ENCODE measurements at regions not wholly inside any gene's neighbourhood (a gene's known extent, or its start where the extent isn't known, plus 50 kb on each side); places are given as distances from the start of the nearest gene placed in this dataset.
"Not testable (repeated sequence)": the region's sequence is repeated elsewhere in the genome, so short reads cannot be mapped to it uniquely, and the experiment has no call there.

DNA sequence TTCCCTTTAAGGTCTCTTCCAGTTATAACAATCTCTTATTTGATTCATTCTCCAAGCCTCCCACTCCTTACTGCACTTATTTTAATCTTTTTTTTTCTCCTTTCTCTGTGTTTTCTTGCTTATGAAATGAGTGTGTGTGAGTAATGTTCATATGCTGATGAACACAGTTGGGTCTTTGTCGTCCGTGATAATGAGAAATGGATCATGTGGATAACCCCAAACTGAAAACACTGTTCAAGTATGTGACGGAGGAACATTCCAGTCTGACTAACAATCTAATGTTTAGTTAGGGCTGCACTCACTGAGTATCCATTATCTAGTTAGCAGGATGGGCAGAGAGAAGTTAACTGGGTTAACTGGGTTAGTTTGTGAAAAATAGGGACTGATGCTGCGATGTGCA, 253.1 kb upstream of the DUSP10 start:
- no peak for DNase-seq (ENCODE audit: low spot score)

DNA sequence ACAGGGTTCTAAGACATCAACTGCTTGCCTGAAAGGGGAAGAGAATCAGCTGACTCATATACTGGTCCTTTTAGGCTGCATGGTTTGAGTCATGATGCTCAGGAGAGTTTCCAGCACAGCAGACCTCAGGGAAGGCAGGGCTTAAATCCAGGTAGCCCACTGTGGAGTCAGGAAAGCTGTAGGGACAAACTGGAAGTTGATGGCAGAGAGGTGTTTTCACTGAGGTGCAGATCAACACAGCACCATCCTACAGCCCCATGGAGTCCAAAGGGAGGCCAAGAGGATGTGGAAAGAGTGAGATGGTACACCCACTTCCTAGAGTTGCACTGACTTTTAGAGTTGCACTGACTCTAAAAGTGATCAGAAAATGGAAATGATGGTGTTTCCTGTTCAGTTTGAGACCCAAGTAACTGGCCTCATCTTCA, 252.4 kb upstream of the DUSP10 start:
- DNase-seq (ENCODE audit: low spot score): no peak

DNA sequence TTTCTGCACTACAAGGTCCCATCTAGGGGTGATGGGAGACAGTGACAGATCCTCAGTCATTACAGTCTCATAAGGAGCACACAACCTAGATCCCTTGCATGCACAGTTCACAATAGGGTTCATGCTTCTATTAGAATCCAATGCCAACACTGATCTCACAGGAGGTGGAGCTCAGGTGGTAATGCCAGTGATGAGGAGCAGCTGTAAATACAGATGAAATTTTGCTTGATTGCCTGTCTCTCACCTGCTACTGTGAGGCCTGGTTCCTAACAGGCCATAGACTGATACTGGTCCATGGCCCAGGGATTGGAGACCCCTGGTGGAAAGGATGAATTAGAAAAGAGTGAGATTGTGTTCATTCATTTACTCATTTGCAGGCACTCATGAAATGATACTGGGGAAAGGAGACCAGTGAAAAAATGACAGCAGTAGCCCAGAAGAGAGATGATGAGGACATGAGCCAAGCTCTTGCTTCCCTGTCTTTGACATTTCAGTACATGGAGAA, 251.6 kb upstream of the DUSP10 start:
- DNase-seq (ENCODE audit: low spot score): no peak

DNA sequence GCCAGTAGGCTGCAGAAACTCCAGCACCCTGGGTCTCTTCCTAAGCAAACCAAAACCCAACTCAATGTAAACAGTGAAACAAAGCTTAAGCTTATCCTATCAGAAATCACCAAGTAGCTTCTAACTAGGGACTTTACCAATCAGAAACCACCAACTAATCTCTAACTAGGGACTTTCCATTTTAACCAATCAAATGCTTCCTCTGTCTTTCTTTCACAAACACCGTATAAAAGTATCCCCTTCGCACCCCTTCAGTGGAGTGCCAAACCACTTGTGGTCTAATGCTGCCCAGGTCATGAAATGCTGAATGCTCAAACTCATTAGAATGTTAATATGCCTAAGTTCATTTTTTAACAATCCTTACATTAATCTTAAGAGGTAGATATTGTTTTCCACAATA, 250.5 kb upstream of the DUSP10 start:
- no peak for DNase-seq (ENCODE audit: low spot score)

DNA sequence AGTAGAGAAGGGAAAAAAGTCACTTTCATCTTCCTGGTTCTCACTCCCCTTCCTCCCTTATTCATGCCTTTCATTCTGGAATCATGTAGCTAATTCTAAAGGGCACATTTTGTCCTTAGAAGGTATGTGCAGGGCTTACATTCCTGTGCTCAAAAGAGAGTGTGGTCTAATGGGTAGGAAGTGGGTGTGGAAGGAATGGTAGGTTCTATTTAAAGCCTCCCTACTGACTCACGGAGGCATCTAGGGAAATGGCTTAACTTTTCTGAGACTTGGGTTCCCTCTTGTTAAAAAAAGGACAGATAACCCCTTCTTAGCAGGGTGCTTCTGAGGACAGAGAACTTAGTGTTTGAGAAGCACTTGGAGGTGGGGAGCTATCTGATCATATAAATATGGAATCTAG, 249.3 kb upstream of the DUSP10 start:
- no peak for DNase-seq (ENCODE audit: low spot score)

DNA sequence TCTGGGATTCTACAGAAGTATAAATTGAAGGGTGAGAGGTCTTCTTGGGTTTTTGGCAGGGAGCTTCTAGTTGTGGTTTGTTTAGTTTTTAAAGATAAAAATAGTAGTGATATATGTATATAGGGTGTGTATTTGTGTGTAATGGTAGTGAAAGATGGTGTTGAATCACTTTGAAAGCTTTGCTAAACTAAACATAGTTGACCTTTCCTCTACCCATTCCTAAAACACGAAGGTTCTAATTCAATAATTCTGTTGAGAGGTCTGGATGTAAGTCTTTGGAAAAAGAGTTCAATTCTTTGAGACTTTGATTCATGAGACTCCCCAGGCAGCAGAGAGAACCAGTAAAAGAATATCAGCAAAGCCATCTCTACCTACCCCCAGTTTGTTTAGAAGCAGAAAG, 247.9 kb upstream of the DUSP10 start:
- DNase-seq (ENCODE audit: low spot score): no peak

DNA sequence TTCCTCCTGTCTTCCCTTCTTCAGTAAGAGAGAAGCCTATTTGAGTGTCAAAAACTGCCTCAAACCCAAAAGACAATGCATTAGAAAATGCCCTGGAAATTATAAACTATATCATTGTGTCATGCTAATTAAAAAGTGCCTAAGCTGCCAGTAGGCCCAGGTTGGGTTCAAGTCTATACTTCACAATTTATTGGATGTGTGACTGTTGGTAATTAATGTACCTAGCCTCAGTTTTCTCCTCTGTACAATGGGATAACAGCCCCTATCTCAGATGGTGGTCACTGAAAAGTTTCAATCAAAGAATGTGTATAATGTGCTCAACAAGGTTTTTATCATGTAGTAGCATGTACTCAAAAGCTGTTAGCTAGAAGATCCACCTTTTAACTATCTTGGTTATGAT, 246.9 kb upstream of the DUSP10 start:
- DNase-seq (ENCODE audit: low spot score): no peak

DNA sequence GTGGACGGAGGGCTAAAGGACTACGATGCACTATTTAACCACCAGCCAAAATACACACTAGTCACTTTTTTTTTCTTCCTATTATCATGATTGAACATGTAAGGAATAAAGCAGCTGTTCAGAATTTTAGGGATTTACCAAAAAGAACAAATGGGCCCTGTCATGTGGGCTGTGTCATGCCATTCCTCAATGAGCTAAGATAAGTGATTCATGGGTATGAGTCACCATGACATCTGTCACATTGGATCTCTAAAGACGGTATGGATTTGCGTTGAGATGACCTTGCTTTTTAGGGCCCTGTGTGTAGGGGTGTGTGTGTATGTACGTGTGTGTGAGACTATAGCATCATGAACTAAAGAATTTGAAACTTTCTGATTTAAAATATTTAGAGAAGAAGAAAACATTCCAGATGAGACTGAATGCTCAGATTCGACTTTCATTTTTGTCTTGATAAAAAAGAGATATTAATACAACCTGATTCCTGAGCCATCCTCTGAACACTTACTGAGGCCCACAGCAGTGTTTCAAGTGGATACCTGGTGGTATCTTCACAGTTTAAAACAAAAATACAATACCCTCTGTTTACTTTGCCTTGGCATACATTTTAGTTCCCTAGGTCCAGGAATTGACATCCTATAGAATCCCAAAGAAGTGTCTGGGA, 246.1 kb upstream of the DUSP10 start:
- DNase-seq (ENCODE audit: low spot score): no peak

DNA sequence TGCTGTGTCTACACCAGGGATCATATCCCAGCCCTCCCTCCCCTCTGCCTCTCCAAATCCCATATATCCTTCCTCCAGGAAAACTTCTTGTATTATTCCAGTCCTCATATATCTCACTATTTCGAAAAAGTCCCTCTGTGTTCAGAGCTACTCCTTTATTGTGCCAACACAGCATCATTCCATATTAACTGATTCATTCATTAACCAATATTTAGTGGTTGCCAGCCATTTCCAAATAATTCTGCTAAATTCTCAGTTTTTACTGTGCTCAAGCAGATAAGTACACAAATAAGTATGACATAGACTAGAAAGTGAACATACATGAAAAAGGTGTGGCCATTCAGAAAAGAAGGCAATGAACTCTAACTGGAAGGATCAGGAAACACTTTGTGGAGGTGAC, 241.6 kb upstream of the DUSP10 start:
- DNase-seq (ENCODE audit: low spot score): no peak

DNA sequence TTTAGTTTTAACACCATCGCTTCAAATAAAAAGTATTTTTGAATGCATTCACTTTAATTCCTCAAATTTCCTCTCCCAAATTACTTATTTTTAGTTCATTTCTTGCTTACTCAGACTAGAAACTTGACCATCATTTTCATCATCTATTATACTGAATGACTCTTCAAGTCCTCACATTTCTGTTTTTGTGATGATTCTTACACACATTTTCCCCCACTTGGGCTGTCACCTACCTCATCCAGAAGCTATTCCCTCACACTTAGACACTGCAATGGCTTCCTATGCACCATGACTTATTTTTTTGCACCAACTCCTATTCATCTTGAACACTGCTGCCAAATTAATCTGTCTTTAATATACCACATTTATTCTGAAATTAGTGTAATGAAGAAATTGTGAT, 239.6 kb upstream of the DUSP10 start:
- DNase-seq (ENCODE audit: low spot score): no peak

DNA sequence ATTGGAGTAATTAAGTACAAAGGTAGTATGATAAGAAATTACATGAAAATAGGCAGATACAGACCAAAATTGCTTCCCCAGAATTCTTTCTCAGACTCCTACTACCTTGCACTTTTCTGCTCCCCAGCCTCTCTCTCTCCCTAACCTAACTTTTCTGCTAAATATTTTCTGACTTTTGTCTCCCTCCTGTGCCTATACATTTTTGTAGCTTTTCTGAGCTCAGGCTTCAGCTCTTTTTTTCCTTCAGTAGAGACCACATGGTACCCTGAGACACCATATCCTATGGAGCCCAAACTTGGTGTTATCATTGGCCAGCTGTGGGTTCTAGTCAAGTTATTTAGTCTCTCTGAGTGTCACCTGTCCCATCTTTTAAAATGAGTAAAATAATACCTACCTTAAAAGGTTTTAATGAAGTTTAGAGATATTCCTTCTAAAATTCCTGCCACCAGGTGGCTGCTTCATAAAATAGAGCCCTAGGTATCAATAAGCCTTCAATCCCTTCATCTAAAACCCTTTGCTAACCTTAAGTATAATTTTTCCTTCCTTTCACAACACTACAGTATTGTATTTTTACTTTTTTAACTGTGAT, 237.6 kb upstream of the DUSP10 start:
- no peak for DNase-seq (ENCODE audit: low spot score)

DNA sequence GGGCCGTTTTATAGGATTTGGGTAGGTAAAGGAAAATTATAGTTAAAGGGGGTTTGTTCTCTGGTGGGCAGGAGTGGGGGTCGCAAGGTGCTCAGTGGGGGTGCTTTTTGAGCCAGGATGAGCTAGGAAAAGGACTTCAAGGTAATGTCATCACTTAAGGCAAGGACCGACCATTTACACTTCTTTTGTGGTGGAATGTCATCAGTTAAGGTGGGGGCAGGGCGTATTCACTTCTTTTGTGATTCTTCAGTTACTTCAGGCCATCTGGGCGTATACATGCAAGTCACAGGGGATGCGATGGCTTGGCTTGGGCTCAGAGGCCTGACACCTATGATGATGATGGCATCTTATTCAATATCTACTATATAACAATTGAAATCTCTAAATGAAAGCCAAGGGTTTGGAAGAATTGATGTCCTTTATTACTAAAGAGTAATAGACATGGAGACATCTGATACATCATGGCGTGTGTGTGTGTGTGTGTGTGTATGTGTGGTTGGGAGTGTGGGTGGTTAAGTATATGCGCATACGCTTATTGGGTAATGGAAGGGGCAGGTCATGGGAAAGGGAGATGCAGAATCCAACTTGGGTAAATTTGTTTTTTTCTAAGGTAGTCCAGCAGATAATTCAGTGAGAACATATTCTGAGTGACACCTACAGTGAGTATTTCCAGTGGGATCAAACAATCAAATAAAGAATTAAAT, 236.9 kb upstream of the DUSP10 start:
- DNase-seq (ENCODE audit: low spot score): not testable (repeated sequence)

DNA sequence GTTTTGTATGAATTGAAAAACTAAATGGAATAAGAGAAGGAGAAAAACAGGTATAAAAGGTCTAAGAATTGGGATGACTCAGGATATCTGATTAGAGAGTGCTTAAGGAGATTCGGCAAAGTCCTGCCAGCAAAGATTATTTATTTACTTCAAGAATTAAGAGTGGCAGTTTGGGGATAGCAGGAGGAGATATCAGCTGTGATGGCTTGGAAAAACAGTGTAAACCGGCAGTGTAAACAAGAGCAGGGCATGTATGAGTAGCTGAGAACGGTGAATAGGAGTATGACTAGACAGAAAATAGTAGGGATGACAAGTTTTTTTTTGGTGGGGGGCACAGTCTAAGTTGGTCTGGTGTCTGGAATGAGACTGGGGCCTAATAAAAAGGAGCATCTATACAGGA, 231.9 kb upstream of the DUSP10 start:
- not testable (repeated sequence) for DNase-seq (ENCODE audit: low spot score)

DNA sequence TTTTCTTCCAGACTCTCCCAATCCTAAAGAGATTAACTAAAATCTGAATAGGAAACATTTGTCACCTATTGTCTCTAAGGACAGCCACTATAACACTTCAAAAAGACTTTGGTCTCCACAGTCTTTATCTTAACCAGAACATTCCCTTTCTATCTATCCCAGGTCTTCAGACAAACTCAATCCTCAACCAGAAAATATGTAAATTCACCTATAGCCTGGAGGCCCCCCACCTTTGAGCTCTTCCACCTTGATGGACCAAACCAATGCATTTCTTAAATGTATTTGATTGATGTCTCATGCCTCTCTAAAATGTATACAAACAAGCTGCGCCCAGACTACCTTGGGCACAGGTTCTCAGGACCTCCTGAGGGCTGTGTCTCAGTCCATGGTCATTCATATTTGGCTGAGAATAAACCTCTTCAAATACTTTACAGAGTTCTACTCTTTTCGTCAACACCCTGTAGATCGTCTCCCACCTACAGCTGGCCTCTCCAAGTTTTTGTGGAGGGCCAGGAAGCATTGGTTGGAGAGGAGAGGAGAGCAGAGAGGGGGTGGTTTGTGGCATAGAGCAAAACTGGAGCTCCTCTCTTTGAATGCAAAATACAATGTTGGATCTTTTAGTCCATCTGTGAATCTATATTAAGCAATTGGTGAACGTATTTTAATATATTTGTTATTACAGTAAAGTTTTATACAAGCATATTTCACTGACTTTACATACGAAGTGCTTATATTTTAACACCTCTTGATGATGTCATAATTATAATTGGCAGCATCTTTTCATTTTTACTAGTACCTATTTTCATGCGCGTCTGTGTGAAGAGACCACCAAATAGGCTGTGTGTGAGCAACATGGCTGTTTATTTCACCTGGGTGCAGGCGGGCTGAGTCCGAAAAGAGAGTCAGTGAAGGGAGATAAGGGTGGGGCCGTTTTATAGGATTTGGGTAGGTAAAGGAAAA, 230.7 kb upstream of the DUSP10 start:
- DNase-seq (ENCODE audit: low spot score): no peak

DNA sequence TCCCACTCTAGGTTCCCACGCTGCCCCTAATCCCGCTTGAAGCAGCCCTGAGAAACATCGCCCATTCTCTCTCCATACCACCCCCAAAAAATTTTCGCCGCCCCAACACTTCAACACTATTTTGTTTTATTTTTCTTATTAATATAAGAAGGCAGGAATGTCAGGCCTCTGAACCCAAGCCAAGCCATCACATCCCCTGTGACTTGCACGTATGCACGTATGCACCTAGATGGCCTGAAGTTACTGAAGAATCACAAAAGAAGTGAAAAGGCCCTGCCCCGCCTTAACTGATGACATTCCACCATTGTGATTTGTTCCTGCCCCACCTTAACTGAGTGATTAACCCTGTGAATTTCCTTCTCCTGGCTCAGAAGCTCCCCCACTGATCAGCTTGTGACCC, 229.1 kb upstream of the DUSP10 start:
- DNase-seq (ENCODE audit: low spot score): not testable (repeated sequence)

DNA sequence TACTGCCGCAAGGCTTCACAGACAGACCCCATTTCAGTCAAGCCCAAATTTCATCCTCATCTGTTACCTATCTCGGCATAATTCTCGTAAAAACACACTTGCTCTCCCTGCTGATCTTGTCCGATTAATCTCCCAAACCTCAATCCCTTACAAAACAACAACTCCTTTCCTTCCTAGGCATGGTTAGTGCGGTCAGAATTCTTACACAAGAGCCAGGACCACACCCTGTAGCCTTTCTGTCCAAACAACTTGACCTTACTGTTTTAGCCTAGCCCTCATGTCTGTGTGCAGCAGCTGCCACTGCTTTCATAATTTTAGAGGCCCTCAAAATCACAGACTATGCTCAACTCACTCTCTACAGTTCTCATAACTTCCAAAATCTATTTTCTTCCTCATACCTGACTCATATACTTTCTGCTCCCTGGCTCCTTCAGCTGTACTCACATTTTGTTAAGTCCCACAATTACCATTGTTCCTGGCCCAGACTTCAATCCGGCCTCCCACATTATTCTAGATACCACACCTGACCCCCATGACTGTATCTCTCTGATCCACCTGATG, 227.5 kb upstream of the DUSP10 start:
- DNase-seq (ENCODE audit: low spot score): not testable (repeated sequence)

DNA sequence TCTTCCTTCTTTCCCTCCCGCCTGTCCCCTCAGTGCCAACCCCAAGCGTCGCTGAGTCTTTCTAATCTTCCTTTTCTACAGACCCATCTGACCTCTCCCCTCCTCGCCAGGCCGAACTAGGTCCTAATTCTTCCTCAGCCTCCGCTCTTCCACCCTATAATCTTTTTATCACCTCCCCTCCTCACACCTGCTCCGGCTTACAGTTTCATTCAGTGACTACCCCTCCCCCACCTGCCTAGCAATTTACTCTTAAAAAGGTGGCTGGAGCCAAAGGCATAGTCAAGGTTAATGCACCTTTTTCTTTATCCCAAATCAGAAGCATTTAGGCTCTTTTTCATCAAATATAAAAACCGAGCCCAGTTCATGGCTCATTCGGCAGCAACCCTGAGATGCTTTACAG, 225.6 kb upstream of the DUSP10 start:
- not testable (repeated sequence) for DNase-seq (ENCODE audit: low spot score)

DNA sequence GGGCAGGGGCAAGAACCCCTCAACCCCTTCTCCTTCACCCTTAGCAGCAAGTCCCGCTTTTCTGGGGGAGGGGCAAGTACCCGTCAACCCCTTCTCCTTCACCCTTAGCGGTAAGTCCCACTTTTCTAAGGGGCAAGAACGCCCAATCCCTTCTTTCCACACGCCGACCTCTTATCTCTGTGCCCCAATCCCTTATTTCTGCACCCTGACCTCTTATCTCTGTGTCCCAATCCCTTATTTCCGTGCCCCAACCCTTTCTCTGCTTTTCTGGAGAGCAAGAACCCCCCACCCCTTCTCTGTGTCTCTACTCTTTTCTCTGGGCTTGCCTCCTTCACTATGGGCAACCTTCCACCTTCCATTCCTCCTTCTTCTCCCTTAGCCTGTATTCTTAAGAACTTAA, 225.0 kb upstream of the DUSP10 start:
- DNase-seq (ENCODE audit: low spot score): not testable (repeated sequence)

DNA sequence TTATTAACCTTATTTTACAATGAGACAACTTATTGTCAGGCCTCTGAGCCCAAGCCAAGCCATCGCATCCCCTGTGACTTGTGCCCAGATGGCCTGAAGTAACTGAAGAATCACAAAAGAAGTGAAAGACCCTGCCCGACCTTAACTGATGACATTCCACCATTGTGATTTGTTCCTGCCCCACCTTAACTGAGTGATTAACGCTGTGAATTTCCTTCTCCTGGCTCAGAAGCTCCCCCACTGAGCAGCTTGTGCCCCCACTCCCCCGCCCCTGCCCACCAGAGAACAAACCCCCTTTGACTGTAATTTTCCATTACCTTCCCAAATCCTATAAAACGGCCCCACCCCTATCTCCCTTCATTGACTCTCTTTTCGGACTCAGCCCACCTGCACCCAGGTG, 224.0 kb upstream of the DUSP10 start:
- not testable (repeated sequence) for DNase-seq (ENCODE audit: low spot score)

DNA sequence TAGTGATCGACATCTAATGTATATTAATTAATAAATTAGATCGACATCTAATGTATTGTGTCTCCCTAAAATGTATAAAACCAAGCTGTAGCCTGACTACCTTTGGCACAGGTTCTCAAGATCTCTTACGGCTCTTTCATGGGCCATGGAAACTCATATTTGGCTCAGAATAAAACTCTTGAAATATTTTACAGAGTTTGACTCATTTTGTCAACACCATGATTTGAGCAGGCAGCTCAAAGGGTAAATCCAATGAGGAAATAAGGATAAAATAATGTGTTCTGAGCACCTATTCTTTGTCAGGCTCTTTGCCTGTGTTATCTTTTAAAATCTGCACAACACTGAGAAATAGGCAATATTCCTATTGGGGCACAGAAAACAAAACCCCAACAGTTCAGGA, 223.4 kb upstream of the DUSP10 start:
- DNase-seq (ENCODE audit: low spot score): no peak

DNA sequence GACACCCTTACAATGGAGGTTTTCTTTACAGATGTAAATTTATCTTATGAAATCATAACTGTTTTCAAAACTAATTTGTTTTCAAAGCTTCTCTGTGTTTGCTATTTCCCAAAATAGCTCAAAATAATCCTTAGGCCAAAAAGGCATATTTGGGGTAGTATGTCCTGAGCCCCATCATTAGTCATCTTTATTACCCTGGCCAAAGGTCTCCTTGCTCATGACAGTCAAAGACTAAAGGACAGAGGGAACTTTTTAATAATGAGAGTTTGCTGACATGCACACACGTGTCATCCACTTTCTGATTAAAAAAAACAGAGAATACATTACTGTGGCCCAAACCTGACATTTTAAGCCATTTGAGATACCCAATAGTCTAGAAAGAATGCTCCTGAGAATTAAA, 221.9 kb upstream of the DUSP10 start:
- DNase-seq (ENCODE audit: low spot score): no peak

DNA sequence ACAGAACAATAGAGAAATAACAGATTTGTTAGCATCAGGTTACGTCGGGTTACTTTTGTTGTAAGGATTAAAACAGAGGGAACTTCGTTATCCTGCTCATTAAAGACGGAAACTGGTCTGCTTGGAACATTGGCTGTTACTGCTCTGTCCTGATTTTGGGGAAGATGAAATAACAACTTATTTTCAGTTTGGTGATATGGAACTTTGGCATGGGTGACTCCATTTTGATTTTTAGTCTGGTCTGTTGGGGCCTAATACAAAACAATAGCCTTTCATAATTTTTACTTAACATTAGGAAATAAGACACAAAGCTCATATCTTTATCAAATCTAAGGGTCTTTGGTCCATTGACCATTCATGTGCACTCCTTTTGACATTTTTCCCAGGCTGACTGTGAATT, 220.5 kb upstream of the DUSP10 start:
- no peak for DNase-seq (ENCODE audit: low spot score)
